OCI-LY3 (cell line): ENCODE measurements at regions not wholly inside any gene's neighbourhood (a gene's known extent, or its start where the extent isn't known, plus 50 kb on each side); places are given as distances from the start of the nearest gene placed in this dataset.

ENCODE experiments used
- H2AFZ ChIP-seq: fragments of 200-600, 300-600 bp; shearing (Covaris generic); 2 replicates; pipeline ENCODE4 v1.6.0; 2014; ENCODE audit warnings: antibody characterized with exemption, low read depth, low read length
- H3K27ac ChIP-seq: fragments of 200-600, 300-600 bp; sonication (generic); 2 replicates; pipeline ENCODE4 v1.5.1; 2014; ENCODE audit warnings: mild to moderate bottlenecking, low read length, moderate library complexity, mixed read lengths
- H3K27me3 ChIP-seq: fragments of 200-600, 300-600 bp; sonication (generic); 2 replicates; pipeline ENCODE4 v1.6.1; 2014; ENCODE audit warnings: low read depth, low read length, mixed read lengths
- H3K36me3 ChIP-seq: fragments of 200-600, 300-600 bp; sonication (generic); replicated peaks from 2 replicates; pipeline ENCODE3; 2014; ENCODE audit warnings: low read depth, low read length, mixed read lengths
- H3K4me1 ChIP-seq: fragments of 300-600, 200-600 bp; sonication (generic); 2 replicates; pipeline ENCODE4 v1.6.1; 2014; ENCODE audit warnings: low read length, mixed read lengths
- H3K4me2 ChIP-seq: fragments of 200-600, 300-600 bp; sonication (generic); 2 replicates; pipeline ENCODE4 v1.6.1; 2014; ENCODE audit warnings: low read length, mixed read lengths
- H3K4me3 ChIP-seq: fragments of 300-600, 200-600 bp; sonication (generic); 2 replicates; pipeline ENCODE4 v1.5.1; 2014; ENCODE audit warnings: antibody characterized with exemption, mild to moderate bottlenecking, low read length, moderate library complexity
- H3K79me2 ChIP-seq: fragments of 300-600, 200-600 bp; shearing (Covaris generic); 2 replicates; pipeline ENCODE4 v1.6.1; 2014; ENCODE audit warnings: mild to moderate bottlenecking, low read length, mixed read lengths
- H3K9ac ChIP-seq: fragments of 300-600, 200-600 bp; shearing (Covaris generic); 2 replicates; pipeline ENCODE4 v1.6.0; 2014; ENCODE audit warnings: mild to moderate bottlenecking, low read length, moderate library complexity
- H3K9me3 ChIP-seq: fragments of 200-600, 300-600 bp; shearing (Covaris generic); 2 replicates; pipeline ENCODE4 v1.6.1; 2014; ENCODE audit warnings: low read length, mixed read lengths; ENCODE audit not compliant: insufficient read depth
- H4K20me1 ChIP-seq: fragments of 200-600, 300-600 bp; sonication (generic); 2 replicates; pipeline ENCODE4 v1.6.1; 2016; ENCODE audit warnings: low read length, mixed read lengths; ENCODE audit not compliant: insufficient read depth
- EZH2phosphoT487 ChIP-seq: fragments of 200-600 bp; shearing (Covaris generic); IDR thresholded peaks from 2 replicates; pipeline ENCODE4 v1.6.1; 2018; ENCODE audit warnings: antibody characterized with exemption, mixed run types, low read depth
- TF ChIP-seq, protein P1 (sequence below): fragments of 200-600, 300-600 bp; sonication (generic); IDR thresholded peaks from 2 replicates; pipeline ENCODE4 v1.5.1; 2014; ENCODE audit warnings: antibody characterized with exemption, low read length, low read depth

DNA sequence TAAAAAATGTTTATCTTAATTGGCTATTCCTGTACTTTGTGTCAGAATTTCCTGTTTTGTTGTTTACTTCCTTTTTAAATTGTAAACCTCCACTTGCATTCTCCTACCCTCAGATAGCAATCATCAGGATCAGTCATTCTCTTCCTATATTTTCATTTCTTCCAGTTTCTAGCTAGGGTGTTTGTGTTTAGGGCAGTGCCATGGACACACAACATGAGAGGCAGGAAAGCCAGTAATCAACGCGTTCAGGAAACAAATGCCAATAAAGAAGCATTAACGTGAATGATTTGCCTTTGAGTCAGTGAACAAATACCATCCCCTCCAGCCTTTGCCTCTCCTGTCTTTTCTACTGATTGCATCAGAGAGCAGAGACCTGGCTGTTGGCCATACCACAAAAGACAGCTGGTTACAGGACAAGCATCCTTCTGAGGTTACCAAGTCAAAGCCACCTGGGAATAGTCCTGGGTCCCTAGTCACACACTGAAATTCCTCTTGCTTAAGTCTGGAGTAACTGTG is 56.7 kb upstream of the FHL2 start:
- H2AFZ ChIP-seq, result no peak overlapping the region
- H3K9ac ChIP-seq, result no peak overlapping the region
- H3K4me1 ChIP-seq, result peaks cover 3% of the 10 kb centered on the region
- H3K27me3 ChIP-seq, result no peaks in the 10 kb centered on the region
- H3K4me3 ChIP-seq, result no peak overlapping the region
- TF ChIP-seq EZH2phosphoT487, result no peak
- TF ChIP-seq, protein P1, sequence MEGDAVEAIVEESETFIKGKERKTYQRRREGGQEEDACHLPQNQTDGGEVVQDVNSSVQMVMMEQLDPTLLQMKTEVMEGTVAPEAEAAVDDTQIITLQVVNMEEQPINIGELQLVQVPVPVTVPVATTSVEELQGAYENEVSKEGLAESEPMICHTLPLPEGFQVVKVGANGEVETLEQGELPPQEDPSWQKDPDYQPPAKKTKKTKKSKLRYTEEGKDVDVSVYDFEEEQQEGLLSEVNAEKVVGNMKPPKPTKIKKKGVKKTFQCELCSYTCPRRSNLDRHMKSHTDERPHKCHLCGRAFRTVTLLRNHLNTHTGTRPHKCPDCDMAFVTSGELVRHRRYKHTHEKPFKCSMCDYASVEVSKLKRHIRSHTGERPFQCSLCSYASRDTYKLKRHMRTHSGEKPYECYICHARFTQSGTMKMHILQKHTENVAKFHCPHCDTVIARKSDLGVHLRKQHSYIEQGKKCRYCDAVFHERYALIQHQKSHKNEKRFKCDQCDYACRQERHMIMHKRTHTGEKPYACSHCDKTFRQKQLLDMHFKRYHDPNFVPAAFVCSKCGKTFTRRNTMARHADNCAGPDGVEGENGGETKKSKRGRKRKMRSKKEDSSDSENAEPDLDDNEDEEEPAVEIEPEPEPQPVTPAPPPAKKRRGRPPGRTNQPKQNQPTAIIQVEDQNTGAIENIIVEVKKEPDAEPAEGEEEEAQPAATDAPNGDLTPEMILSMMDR, result no peak
- no peak overlapping the region for H3K4me2 ChIP-seq
- no peaks in the 10 kb centered on the region for H3K79me2 ChIP-seq
- H3K9me3 ChIP-seq, result no peaks in the 10 kb centered on the region
- no peak overlapping the region for H3K27ac ChIP-seq
- H4K20me1 ChIP-seq, result no peaks in the 10 kb centered on the region
- no peaks in the 10 kb centered on the region for H3K36me3 ChIP-seq

DNA sequence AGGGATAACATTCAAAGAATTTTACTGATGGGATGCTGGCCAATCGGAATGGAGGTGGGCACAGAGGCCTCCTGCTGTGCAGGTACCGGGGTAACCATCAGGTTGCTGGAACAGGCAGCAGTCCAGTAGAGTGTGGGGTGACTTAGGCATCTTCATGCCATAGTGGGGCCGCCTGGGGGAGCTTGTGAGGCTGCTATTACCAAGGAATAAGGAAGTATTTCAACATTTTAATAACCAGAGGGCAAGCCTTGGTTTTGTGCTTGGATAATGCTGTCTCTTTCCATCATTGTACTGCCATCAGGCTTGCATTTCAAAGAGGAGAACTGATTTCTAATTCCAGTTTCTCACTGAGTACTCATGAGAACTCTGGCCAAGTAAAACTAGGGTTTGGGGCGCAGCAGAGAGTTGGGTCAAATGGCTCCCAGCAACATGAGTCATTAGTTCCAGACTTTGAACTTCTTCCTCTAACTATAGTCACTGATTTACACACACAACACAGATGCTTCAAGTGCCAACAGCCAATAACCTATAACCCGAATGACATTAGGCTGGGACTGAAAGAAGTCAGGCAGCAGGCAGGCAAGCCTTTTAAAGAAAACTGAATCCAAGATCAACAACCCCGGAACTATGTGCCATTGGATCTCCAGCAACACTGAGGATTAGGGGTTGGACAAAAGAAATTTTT is 56.1 kb upstream of the FHL2 start:
- no peaks in the 10 kb centered on the region for H3K36me3 ChIP-seq
- peak overlapping the region; percentile 45 for H3K4me2 ChIP-seq
- H3K27me3 ChIP-seq, result no peaks in the 10 kb centered on the region
- H3K4me3 ChIP-seq, result no peak overlapping the region
- H3K79me2 ChIP-seq, result no peaks in the 10 kb centered on the region
- peaks cover 3% of the 10 kb centered on the region for H3K4me1 ChIP-seq
- no peaks in the 10 kb centered on the region for H4K20me1 ChIP-seq
- no peak overlapping the region for H3K27ac ChIP-seq
- H2AFZ ChIP-seq, result peak overlapping the region; percentile 97
- H3K9ac ChIP-seq, result no peak overlapping the region
- no peak for TF ChIP-seq EZH2phosphoT487
- TF ChIP-seq, protein P1, result peak; percentile 43
- no peaks in the 10 kb centered on the region for H3K9me3 ChIP-seq

DNA sequence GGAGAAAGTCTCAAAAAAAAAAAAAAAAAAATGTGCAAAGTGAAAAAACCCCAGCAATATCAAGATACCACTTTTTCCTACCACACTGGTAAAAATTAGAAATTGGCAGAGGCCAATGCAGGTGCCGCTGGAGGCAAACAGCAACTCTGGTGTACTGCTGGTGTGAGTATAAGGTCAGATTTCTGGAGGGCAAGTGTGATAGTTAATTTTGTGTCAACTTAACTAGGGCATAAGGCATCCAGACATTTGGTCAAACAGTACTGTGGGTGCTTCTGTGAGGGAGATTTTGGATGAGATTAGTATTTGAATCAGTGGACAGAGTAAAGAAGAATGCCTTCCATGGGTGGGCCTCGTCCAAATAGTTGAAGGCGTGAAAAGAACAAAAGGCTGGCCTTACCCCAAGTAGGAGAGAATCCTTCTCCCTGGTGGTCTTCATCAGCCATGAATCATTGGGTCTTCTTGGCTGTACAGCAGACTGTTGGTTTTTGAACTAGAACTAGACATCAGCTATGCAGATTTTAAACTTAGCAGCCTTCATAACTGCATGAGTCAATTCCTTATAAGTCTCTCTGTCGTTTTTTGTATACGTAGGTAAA is 52.8 kb upstream of the FHL2 start:
- Histone ChIP-seq H3K36me3 (no peaks in the 10 kb centered on the region), H3K4me1 (peaks cover 3% of the 10 kb centered on the region), H2AFZ (no peak overlapping the region), H3K9ac (no peak overlapping the region), H3K27me3 (no peaks in the 10 kb centered on the region), H3K9me3 (no peaks in the 10 kb centered on the region), H3K79me2 (no peaks in the 10 kb centered on the region), H4K20me1 (no peaks in the 10 kb centered on the region), H3K27ac (no peak overlapping the region), H3K4me3 (no peak overlapping the region), H3K4me2 (no peak overlapping the region)
- no peak for TF ChIP-seq EZH2phosphoT487
- TF ChIP-seq, protein P1, result no peak

DNA sequence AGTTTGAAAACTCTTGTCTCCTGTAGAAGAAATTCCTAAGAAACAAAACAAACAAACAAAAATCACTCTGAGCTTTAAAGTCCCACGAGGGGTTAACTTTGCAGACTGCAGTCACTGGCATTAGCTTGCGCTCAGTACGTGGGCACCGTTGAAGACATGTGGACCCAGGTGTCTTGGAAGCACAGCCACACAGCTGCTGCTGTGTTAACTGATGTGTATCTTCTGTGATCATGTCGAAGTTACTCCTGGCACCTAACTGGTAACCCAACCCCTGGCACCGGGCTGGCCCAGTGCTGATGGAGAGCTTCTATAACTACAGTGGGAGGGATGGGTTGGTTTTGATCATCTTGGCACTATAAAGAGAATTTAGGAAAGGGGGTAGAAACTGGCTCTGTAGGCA is 51.6 kb upstream of the FHL2 start:
- Histone ChIP-seq H3K36me3 (no peaks in the 10 kb centered on the region), H3K9me3 (no peaks in the 10 kb centered on the region), H4K20me1 (no peaks in the 10 kb centered on the region), H3K9ac (no peak overlapping the region), H3K27ac (no peak overlapping the region), H3K79me2 (no peaks in the 10 kb centered on the region), H3K4me2 (no peak overlapping the region), H3K4me1 (peaks cover 3% of the 10 kb centered on the region), H3K27me3 (0 out of 2 replicates have a peak, but pooled peaks cover under 1% of the 10 kb centered on the region), H2AFZ (no peak overlapping the region), H3K4me3 (no peak overlapping the region)
- TF ChIP-seq EZH2phosphoT487, result no peak
- TF ChIP-seq, protein P1, result no peak
